ENCODE measurements at regions not wholly inside any gene's neighbourhood (a gene's known extent, or its start where the extent isn't known, plus 50 kb on each side); places are given as distances from the start of the nearest gene placed in this dataset.

GRCh38 chr6:91506509-91506908 lies 919.6 kb upstream of the MAP3K7 start:
- DNase-seq (no peak), ATAC-seq (no peak)
- Mint-ChIP-seq H3K4me1 (no peaks in the 10 kb centered on the region), H3K4me3 (no peak overlapping the region), H3K36me3 (no peaks in the 10 kb centered on the region), H3K9me3 (peaks cover 0 to 10% (median 0%) of the 10 kb centered on the region in 9 donors), H3K27ac (no peak overlapping the region), H3K27me3 (no peaks in the 10 kb centered on the region)
- POLR2A ChIA-PET: no interaction called here

- DNase-seq: no peak
- no peak for ATAC-seq
- POLR2A ChIA-PET: no interaction called here
- H3K27me3 Mint-ChIP-seq: no peaks in the 10 kb centered on the region
- H3K27ac Mint-ChIP-seq: no peak overlapping the region
- no peaks in the 10 kb centered on the region for H3K4me1 Mint-ChIP-seq
- H3K4me3 Mint-ChIP-seq: no peak overlapping the region
- H3K9me3 Mint-ChIP-seq: peaks cover 0 to 10% (median 0%) of the 10 kb centered on the region in 9 donors
- no peaks in the 10 kb centered on the region for H3K36me3 Mint-ChIP-seq
These were observed 918.3 kb upstream of the MAP3K7 start for GRCh38 chr6:91505199-91505598.

GRCh38 chr6:91501930-91502329 lies 915.1 kb upstream of the MAP3K7 start:
- Mint-ChIP-seq H3K27ac (no peak overlapping the region), H3K4me1 (no peaks in the 10 kb centered on the region), H3K27me3 (peaks cover 0 to 3% (median 0%) of the 10 kb centered on the region in 5 donors), H3K9me3 (peaks cover 0 to 9% (median 0%) of the 10 kb centered on the region in 9 donors), H3K36me3 (no peaks in the 10 kb centered on the region), H3K4me3 (no peak overlapping the region)
- ATAC-seq: no peak
- POLR2A ChIA-PET: no interaction called here
- no peak for DNase-seq

- ATAC-seq (no peak), DNase-seq (no peak)
- Mint-ChIP-seq H3K4me3 (no peak overlapping the region), H3K27ac (no peak overlapping the region), H3K4me1 (no peaks in the 10 kb centered on the region), H3K36me3 (no peaks in the 10 kb centered on the region), H3K9me3 (peaks cover 0 to 9% (median 0%) of the 10 kb centered on the region in 9 donors), H3K27me3 (peaks cover 0 to 3% (median 0%) of the 10 kb centered on the region in 5 donors)
- POLR2A ChIA-PET: no interaction called here
These were observed 913.9 kb upstream of the MAP3K7 start for GRCh38 chr6:91500689-91501303.

GRCh38 chr6:91498576-91498975 lies 911.7 kb upstream of the MAP3K7 start:
- H3K9me3 Mint-ChIP-seq: peaks cover 0 to 9% (median 0%) of the 10 kb centered on the region in 9 donors
- no peak overlapping the region for H3K4me3 Mint-ChIP-seq
- no peaks in the 10 kb centered on the region for H3K4me1 Mint-ChIP-seq
- no peak overlapping the region for H3K27ac Mint-ChIP-seq
- POLR2A ChIA-PET: no interaction called here
- DNase-seq: no peak
- no peak for ATAC-seq
- H3K27me3 Mint-ChIP-seq: peaks cover 0 to 3% (median 0%) of the 10 kb centered on the region in 5 donors
- H3K36me3 Mint-ChIP-seq: no peaks in the 10 kb centered on the region

GRCh38 chr6:91497770-91498169 lies 910.9 kb upstream of the MAP3K7 start:
- Mint-ChIP-seq H3K36me3 (no peaks in the 10 kb centered on the region), H3K9me3 (peaks cover 0 to 9% (median 0%) of the 10 kb centered on the region in 9 donors), H3K27me3 (peaks cover 0 to 3% (median 0%) of the 10 kb centered on the region in 5 donors), H3K4me1 (no peaks in the 10 kb centered on the region), H3K27ac (no peak overlapping the region), H3K4me3 (no peak overlapping the region)
- ATAC-seq (no peak), DNase-seq (no peak)
- POLR2A ChIA-PET: no interaction called here

GRCh38 chr6:91490671-91491301 lies 903.9 kb upstream of the MAP3K7 start:
- no peak overlapping the region for H3K4me3 Mint-ChIP-seq
- DNase-seq (no peak), ATAC-seq (no peak)
- POLR2A ChIA-PET: no interaction called here
- H3K27ac Mint-ChIP-seq: no peak overlapping the region
- H3K27me3 Mint-ChIP-seq: no peaks in the 10 kb centered on the region
- no peaks in the 10 kb centered on the region for H3K36me3 Mint-ChIP-seq
- no peaks in the 10 kb centered on the region for H3K4me1 Mint-ChIP-seq
- peaks cover 0 to 12% (median 0%) of the 10 kb centered on the region in 9 donors for H3K9me3 Mint-ChIP-seq

- no peaks in the 10 kb centered on the region for H3K36me3 Mint-ChIP-seq
- no peaks in the 10 kb centered on the region for H3K27me3 Mint-ChIP-seq
- no peak for DNase-seq
- H3K4me1 Mint-ChIP-seq: no peaks in the 10 kb centered on the region
- no peak overlapping the region for H3K4me3 Mint-ChIP-seq
- ATAC-seq: no peak
- peaks cover 0 to 12% (median 0%) of the 10 kb centered on the region in 9 donors for H3K9me3 Mint-ChIP-seq
- no peak overlapping the region for H3K27ac Mint-ChIP-seq
- POLR2A ChIA-PET: no interaction called here
These were observed 901.0 kb upstream of the MAP3K7 start for GRCh38 chr6:91487696-91488392.

- no peak overlapping the region for H3K27ac Mint-ChIP-seq
- H3K36me3 Mint-ChIP-seq: no peaks in the 10 kb centered on the region
- POLR2A ChIA-PET: no interaction called here
- H3K9me3 Mint-ChIP-seq: peaks cover 0 to 12% (median 0%) of the 10 kb centered on the region in 9 donors
- ATAC-seq (no peak), DNase-seq (no peak)
- H3K4me1 Mint-ChIP-seq: no peaks in the 10 kb centered on the region
- no peaks in the 10 kb centered on the region for H3K27me3 Mint-ChIP-seq
- H3K4me3 Mint-ChIP-seq: no peak overlapping the region
These were observed 899.3 kb upstream of the MAP3K7 start for GRCh38 chr6:91486200-91486599.

- H3K9me3 Mint-ChIP-seq: peaks cover 0 to 12% (median 0%) of the 10 kb centered on the region in 9 donors
- H3K36me3 Mint-ChIP-seq: no peaks in the 10 kb centered on the region
- H3K27me3 Mint-ChIP-seq: no peaks in the 10 kb centered on the region
- no peaks in the 10 kb centered on the region for H3K4me1 Mint-ChIP-seq
- no peak overlapping the region for H3K4me3 Mint-ChIP-seq
- POLR2A ChIA-PET: no interaction called here
- no peak overlapping the region for H3K27ac Mint-ChIP-seq
- DNase-seq (no peak), ATAC-seq (no peak)
These were observed 898.2 kb upstream of the MAP3K7 start for GRCh38 chr6:91485047-91485446.

GRCh38 chr6:91483415-91484105 lies 896.7 kb upstream of the MAP3K7 start:
- H3K4me3 Mint-ChIP-seq: no peak overlapping the region
- H3K9me3 Mint-ChIP-seq: peaks cover 0 to 3% (median 0%) of the 10 kb centered on the region in 9 donors
- POLR2A ChIA-PET: no interaction called here
- ATAC-seq (no peak), DNase-seq (no peak)
- H3K36me3 Mint-ChIP-seq: no peaks in the 10 kb centered on the region
- H3K27ac Mint-ChIP-seq: no peak overlapping the region
- no peaks in the 10 kb centered on the region for H3K4me1 Mint-ChIP-seq
- no peaks in the 10 kb centered on the region for H3K27me3 Mint-ChIP-seq

GRCh38 chr6:91482498-91482897 lies 895.6 kb upstream of the MAP3K7 start:
- DNase-seq (no peak), ATAC-seq (no peak)
- Mint-ChIP-seq H3K36me3 (no peaks in the 10 kb centered on the region), H3K27ac (no peak overlapping the region), H3K27me3 (no peaks in the 10 kb centered on the region), H3K4me3 (no peak overlapping the region), H3K9me3 (peaks cover 0 to 13% (median 0%) of the 10 kb centered on the region in 9 donors), H3K4me1 (no peaks in the 10 kb centered on the region)
- POLR2A ChIA-PET: no interaction called here

- DNase-seq (no peak), ATAC-seq (no peak)
- POLR2A ChIA-PET: no interaction called here
- H3K27me3 Mint-ChIP-seq: no peaks in the 10 kb centered on the region
- no peaks in the 10 kb centered on the region for H3K36me3 Mint-ChIP-seq
- H3K9me3 Mint-ChIP-seq: peaks cover 0 to 14% (median 0%) of the 10 kb centered on the region in 9 donors
- H3K27ac Mint-ChIP-seq: no peak overlapping the region
- no peaks in the 10 kb centered on the region for H3K4me1 Mint-ChIP-seq
- H3K4me3 Mint-ChIP-seq: no peak overlapping the region
These were observed 893.5 kb upstream of the MAP3K7 start for GRCh38 chr6:91480402-91480801.

Measured in naive thymus-derived CD8-positive, alpha-beta T cell (primary cell).